Hippocampal formation (tissue), 2 donors: ENCODE measurements at regions not wholly inside any gene's neighbourhood (a gene's known extent, or its start where the extent isn't known, plus 50 kb on each side); places are given as distances from the start of the nearest gene placed in this dataset.

Experiments used
- DNase-seq, 2 donors: peaks; one replicate each; lab custom pipeline; 2025; lab: John Stamatoyannopoulos, UW

DNA sequence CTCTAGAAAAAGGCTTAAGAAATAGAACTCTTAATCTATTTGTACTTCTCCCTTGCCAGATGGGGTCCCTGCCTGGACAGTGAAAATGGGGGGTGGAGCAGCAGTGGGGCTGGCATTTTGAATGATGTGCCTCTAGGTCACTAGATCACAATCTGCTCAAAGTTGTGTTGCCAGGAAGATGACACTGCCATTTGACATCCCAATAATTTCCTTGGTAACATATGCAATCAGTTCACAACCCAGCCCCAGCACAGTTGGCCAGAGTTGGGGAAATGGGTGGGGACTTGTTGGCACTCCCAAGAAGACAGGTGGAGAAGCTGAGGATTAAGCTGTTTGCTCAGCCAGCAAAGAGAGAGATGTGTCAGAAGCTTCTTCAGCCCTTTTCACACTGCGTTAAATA, 558.3 kb upstream of the KLHL29 start:
- DNase-seq = no peak

DNA sequence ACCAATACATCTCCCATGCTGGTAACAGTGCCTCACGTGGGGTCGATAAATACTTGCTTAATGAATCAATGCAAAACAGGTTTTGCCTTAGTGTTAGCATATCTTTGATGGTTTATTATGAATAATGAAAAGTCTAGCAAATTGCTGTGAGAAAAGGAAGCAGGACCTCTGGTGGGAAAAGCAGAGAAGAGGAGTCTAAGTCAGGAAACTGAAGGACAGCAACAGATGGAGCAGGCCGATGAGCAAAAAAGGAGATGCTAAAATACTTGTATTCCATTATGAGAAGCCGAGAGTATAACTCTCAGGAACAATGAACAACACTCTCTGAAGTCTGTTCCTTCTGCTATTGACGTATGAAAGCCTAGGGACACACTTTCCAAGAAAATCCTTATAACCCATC, 555.2 kb upstream of the KLHL29 start:
- DNase-seq = no peak

GRCh38 chr2:22832196-22832595, 552.8 kb upstream of the KLHL29 start:
- no peak for DNase-seq

DNA sequence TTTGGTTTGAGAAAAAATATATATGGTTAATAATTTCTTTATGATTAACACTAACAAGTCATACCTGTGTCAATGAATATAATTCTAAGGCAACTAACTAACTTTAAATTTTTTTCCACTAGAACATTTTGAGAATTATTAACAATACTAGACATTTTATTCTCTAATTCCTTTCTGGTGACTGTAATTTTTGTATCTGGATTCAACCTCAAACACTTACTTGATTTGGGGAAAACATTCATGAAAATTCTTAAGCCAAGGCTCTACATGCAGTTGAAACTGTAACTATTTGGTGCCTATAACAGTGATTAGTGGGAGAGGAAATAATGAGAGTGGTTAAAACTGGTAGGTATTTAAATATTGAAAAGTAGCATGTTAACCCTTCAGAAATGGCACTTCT, 546.5 kb upstream of the KLHL29 start:
- no peak for DNase-seq

DNA sequence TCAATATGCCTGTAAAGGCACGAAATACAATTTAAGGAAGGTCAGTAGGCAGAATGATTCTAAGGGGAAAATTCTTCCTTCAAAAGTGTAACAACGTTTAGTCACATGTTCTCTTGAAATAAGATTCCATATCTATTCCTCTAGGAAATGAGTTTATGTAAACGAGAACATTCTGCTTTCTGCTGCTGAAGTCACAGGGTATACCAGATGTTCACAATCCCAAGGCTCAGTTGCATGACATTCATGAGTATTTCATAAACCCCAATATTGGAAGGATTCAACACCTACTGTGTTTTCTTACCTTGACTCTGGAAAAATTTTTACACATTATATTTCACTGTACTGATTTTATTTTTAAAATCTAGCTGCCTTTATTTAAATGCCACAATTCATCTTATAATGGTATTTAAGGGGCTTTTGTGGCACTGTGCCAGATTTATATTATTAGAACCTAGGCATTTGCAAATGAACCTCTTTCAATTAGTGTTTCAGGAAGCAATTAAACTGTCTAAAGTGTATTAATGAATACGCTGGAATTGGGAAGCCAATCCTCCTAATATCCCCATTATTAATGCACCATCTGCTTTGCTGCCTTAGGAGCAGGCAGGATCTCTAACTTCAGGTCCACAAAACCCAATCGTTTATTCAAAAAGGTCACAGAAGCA, 542.6 kb upstream of the KLHL29 start:
- DNase-seq = no peak

DNA sequence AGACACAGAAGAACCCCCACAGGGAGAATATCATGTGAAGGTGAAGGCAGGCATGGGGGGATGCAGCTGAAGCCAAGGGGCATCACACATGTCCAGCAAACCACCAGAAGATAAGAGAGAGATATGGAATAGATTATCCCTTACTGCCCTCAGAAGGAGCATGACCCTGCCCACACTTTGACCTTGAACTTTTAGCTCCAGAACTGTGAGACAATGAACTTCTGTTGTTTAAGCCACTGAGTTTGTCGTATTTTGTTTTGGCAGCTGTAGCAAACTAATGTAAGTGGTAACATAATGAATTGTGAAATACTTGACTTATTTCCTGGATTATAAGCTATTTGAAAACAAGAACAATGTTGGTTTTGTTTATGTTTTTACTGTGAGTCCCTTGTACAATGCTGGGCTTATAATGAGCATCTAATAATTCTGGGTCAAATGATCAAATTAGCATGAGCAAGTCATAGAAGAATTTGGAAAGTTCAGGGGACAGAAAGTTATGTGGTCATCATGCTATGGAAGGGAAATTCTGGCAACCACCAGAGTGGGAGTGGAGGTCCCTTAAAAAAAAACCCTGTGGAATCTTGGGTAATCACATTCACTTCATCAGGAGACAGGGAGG, 541.0 kb upstream of the KLHL29 start:
- no peak for DNase-seq

- no peak for DNase-seq
Observed at GRCh38 chr2:22850310-22850709, 534.7 kb upstream of the KLHL29 start.

GRCh38 chr2:22854588-22854987, 530.4 kb upstream of the KLHL29 start:
- peak; percentile 17 to 31 for DNase-seq

- DNase-seq = peak; percentile 30 to 72
Observed at GRCh38 chr2:22855081-22855480, 529.9 kb upstream of the KLHL29 start.

GRCh38 chr2:22855761-22856184, 529.2 kb upstream of the KLHL29 start:
- DNase-seq = peak in 1 of 2 donors; percentile 37

- DNase-seq = no peak
Observed at GRCh38 chr2:22867973-22868372, 517.0 kb upstream of the KLHL29 start.

GRCh38 chr2:22878121-22878520, 506.9 kb upstream of the KLHL29 start:
- DNase-seq = no peak

DNA sequence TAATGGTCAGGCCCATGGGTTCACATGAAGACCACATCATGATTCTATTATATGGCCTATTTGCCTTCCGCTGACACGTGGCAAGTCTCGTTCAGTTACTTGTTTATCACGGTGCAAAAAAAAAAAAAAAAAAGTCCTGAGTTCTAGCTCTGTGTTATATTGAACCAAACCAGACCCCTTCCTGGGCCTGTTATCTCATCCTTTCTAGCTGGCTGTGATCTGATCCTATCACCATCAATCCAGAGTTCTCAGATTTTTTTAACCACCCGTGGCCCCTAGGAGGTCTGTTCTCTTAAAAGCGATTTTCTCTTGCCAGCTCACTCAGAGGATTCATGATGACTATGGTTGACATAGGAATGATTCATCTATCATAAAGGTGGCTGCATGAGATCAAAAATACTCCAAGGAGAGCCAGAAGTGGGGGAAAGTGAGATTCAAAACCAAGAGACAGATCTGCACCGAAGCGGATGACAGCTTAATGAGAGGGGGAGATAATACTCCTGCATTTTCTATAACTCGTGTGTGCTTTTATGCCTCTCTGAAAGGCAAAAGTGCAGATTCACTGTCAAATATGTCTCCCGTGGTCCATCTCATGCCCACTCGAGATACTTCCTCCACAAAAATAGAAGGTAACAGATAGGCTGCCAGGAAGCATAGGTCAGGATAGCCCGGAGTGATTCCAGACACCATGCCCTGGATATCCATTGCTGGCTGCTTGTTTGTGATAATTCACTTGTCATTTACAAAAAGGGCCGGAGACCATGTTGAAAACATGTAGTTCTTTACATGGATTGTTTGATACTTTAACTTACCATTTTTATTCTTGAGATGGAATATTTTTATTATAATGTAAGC, 505.7 kb upstream of the KLHL29 start:
- no peak for DNase-seq

DNA sequence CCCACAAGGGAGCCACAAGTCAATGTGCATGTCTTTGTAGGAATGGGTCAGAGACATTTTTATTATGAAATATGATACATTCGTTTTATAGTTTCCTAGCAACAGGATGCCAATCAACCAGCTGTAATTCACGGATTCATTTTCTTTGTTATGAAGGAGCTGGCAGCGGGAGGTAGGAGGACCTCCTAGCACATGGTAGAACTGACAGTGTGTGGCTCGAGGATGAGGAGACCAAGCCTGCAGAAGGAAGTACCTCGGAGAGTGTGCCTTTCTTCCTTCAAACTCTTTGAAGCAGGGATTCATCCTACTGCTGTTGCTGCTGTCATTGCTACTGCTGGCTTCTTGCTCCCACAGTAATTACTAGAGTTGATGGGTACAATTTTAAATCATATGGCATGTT, 504.8 kb upstream of the KLHL29 start:
- DNase-seq = no peak

DNA sequence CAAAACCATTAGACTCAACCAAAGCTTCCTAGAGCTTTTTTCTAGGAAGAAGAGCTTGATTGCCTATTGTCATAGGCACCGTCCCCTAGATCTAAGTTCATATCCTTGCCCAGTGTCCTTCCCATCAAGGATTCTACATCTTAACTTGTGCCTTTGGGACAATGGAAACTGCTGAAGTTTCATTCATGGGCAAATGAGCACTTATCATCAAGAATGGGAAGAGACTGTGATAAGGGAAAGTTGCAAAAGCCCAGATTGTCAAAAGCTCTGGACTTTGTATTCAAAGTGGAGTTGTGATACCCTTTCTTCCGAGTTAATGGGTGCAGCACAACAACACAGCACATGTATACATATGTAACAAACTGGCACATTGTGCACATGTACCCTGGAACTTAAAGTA, 503.0 kb upstream of the KLHL29 start:
- DNase-seq = no peak

- DNase-seq = no peak
Observed at GRCh38 chr2:22882643-22883042, 502.3 kb upstream of the KLHL29 start.

DNA sequence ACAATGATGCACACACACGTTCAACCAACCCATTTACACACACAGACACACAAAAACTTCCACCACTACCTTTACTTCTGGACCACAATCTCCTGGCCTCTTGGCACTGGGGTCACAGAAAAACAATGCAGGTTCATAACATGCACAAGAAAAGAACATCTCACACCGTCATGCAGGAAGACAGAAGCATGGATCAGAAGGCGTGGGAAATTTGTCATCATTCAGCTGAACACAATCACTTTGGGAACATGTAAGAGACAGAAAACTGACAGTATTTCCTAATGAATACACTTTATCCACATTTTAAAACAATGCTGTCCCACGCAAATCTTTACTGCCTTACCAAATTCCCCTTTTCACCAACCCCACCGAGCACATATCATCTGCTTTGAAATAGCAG, 501.9 kb upstream of the KLHL29 start:
- DNase-seq = no peak

DNA sequence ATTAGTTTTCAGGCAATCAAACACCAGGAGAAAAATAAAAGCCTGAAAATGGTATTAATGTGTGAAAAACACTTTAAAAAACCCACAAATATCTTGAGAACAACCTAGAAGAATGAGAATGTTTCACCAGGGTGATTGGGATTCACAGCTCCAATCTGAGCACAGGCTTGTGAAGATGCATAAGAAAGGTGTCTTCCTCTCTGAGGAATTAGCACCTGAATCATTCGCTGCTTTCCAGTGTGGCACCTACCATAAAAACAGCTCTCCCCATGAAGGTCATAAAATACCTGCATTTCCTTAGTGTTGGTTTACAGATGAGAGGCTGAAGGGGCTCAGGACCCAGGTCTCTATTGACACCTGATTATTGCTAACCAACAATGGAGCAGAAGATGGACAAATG, 499.7 kb upstream of the KLHL29 start:
- no peak for DNase-seq

GRCh38 chr2:22887426-22887825, 497.6 kb upstream of the KLHL29 start:
- no peak for DNase-seq

GRCh38 chr2:22887845-22888244, 497.1 kb upstream of the KLHL29 start:
- no peak for DNase-seq

GRCh38 chr2:22890132-22890531, 494.8 kb upstream of the KLHL29 start:
- no peak for DNase-seq

- no peak for DNase-seq
Observed at GRCh38 chr2:22893761-22894517, 491.0 kb upstream of the KLHL29 start.
